ENCODE measurements at regions not wholly inside any gene's neighbourhood (a gene's known extent, or its start where the extent isn't known, plus 50 kb on each side); places are given as distances from the start of the nearest gene placed in this dataset.

DNA sequence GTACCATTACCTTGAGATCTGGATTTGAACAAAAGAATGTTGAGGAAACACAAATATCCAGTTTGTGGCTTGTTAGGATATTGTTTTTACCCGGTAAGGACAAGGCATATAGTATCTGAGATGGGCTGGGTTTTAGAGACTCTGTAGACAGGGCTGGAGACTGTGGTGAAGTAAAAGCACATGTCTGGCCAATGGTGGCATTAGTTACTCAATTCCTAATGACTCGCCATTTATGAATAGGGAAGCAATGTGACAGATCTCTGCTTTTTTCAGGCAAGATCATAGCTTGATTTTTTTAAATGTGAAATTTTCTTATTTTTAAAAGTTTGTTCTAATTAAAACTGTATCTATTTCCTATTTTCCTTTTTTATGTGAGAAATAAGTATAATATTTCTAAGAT is 371.1 kb upstream of the SPRY2 start:
- ATAC-seq (ENCODE audit: low read depth), result no peak
- Histone ChIP-seq H3K36me3 (ENCODE audit: control insufficient read depth, insufficient read depth, low read length) (no peaks in the 10 kb centered on the region), H3K9me1 (ENCODE audit: insufficient read depth, low read length) (no peaks in the 10 kb centered on the region), H3K14ac (replicated peaks; ENCODE audit: low read depth, low read length) (no peak overlapping the region), H3K4ac (ENCODE audit: low read depth, low read length) (no peak overlapping the region), H2AK9ac (replicated peaks; ENCODE audit: low read depth, low read length, poor library complexity) (no peak overlapping the region), H3K9ac (ENCODE audit: low read depth, low read length) (no peak overlapping the region), H2BK15ac (ENCODE audit: low read depth, low read length) (no peak overlapping the region), H3K4me1 (ENCODE audit: control insufficient read depth, insufficient read depth, low read length) (no peaks in the 10 kb centered on the region), H3K27me3 (ENCODE audit: control insufficient read depth, insufficient read depth, low read length) (no peaks in the 10 kb centered on the region), H2AK5ac (ENCODE audit: low read depth, low read length) (no peak overlapping the region), H4K91ac (ENCODE audit: insufficient read depth, low read depth, low read length) (no peak overlapping the region), H2BK20ac (ENCODE audit: low read depth, low read length) (no peak overlapping the region), H2BK120ac (ENCODE audit: low read depth, low read length) (no peak overlapping the region), H3K27ac (ENCODE audit: insufficient read depth, low read length) (no peak overlapping the region), H3K4me3 (ENCODE audit: insufficient read depth, low read depth, low read length) (no peak overlapping the region), H3K56ac (ENCODE audit: extremely low read depth, insufficient read depth, low read length) (no peak overlapping the region), H4K20me1 (ENCODE audit: insufficient read depth, low read length) (no peaks in the 10 kb centered on the region), H3K23ac (ENCODE audit: low read depth, low read length) (no peak overlapping the region), H3K79me1 (ENCODE audit: low read depth in 1 of 2, low read length in 2 of 2) (no peaks in the 10 kb centered on the region), H3K18ac (ENCODE audit: low read depth, low read length) (no peak overlapping the region), H4K5ac (ENCODE audit: low read depth, low read length) (no peak overlapping the region), H3K4me2 (ENCODE audit: low read depth, low read length) (no peak overlapping the region), H3K9me3 (ENCODE audit: control insufficient read depth, insufficient read depth, low read length) (peaks cover 3% of the 10 kb centered on the region), H2BK5ac (ENCODE audit: low read depth, low read length, poor library complexity, severe bottlenecking) (no peak overlapping the region), H4K8ac (ENCODE audit: low read depth in 2 of 2, low read length in 2 of 2) (no peak overlapping the region), H2AFZ (replicated peaks; ENCODE audit: low read length, poor library complexity) (no peak overlapping the region)
- in situ Hi-C loops (cut with MboI; ENCODE audit: low sequenced_read_pairs), result no loop called here
- no CpG with 5 or more reads among the region's 2 CpGs for WGBS, 2 experiments (ENCODE audit: extremely low coverage in 2 of 2, insufficient read length in 1 of 2)
- dilution Hi-C loops (cut with HindIII; ENCODE audit: low sequenced_read_pairs, unreplicated experiment), result no loop called here
- no peak for TF ChIP-seq RAD21 (IDR thresholded peaks at IDR 0.05; ENCODE audit: low read length)
- no peak for TF ChIP-seq NFE2L2 (IDR thresholded peaks at IDR 0.05; ENCODE audit: low read depth, low read length)
- TF ChIP-seq MAZ (IDR thresholded peaks at IDR 0.05; ENCODE audit: borderline replicate concordance, low read depth, low read length), result no peak
- no peak for TF ChIP-seq BHLHE40 (IDR thresholded peaks at IDR 0.05; ENCODE audit: low read depth, low read length)
- TF ChIP-seq, protein P1, sequence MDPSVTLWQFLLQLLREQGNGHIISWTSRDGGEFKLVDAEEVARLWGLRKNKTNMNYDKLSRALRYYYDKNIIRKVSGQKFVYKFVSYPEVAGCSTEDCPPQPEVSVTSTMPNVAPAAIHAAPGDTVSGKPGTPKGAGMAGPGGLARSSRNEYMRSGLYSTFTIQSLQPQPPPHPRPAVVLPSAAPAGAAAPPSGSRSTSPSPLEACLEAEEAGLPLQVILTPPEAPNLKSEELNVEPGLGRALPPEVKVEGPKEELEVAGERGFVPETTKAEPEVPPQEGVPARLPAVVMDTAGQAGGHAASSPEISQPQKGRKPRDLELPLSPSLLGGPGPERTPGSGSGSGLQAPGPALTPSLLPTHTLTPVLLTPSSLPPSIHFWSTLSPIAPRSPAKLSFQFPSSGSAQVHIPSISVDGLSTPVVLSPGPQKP (IDR thresholded peaks at IDR 0.05; ENCODE audit: borderline replicate concordance, low read depth, low read length), result no peak
- TF ChIP-seq SMC3 (IDR thresholded peaks at IDR 0.05; ENCODE audit: low read depth, low read length), result no peak
- TF ChIP-seq, protein P2, sequence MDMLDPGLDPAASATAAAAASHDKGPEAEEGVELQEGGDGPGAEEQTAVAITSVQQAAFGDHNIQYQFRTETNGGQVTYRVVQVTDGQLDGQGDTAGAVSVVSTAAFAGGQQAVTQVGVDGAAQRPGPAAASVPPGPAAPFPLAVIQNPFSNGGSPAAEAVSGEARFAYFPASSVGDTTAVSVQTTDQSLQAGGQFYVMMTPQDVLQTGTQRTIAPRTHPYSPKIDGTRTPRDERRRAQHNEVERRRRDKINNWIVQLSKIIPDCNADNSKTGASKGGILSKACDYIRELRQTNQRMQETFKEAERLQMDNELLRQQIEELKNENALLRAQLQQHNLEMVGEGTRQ (IDR thresholded peaks at IDR 0.05; ENCODE audit: low read depth, low read length), result no peak
- TF ChIP-seq MXI1 (IDR thresholded peaks at IDR 0.05; ENCODE audit: borderline replicate concordance, low read depth, low read length), result no peak
- TF ChIP-seq, protein P3, sequence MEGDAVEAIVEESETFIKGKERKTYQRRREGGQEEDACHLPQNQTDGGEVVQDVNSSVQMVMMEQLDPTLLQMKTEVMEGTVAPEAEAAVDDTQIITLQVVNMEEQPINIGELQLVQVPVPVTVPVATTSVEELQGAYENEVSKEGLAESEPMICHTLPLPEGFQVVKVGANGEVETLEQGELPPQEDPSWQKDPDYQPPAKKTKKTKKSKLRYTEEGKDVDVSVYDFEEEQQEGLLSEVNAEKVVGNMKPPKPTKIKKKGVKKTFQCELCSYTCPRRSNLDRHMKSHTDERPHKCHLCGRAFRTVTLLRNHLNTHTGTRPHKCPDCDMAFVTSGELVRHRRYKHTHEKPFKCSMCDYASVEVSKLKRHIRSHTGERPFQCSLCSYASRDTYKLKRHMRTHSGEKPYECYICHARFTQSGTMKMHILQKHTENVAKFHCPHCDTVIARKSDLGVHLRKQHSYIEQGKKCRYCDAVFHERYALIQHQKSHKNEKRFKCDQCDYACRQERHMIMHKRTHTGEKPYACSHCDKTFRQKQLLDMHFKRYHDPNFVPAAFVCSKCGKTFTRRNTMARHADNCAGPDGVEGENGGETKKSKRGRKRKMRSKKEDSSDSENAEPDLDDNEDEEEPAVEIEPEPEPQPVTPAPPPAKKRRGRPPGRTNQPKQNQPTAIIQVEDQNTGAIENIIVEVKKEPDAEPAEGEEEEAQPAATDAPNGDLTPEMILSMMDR (conservative IDR thresholded peaks at IDR 0.05; ENCODE audit: low read depth, low read length), result no peak
- no peak for TF ChIP-seq CEBPB (IDR thresholded peaks at IDR 0.05; ENCODE audit: low read depth, low read length)
- TF ChIP-seq MAFK (IDR thresholded peaks at IDR 0.05; ENCODE audit: low read depth, low read length), result no peak
- TF ChIP-seq FOS (IDR thresholded peaks at IDR 0.05; ENCODE audit: low read depth, low read length), result no peak
- no peak for TF ChIP-seq RCOR1 (IDR thresholded peaks at IDR 0.05; ENCODE audit: insufficient replicate concordance, low read length)
- TF ChIP-seq CHD1 (IDR thresholded peaks at IDR 0.05; ENCODE audit: low read depth, low read length), result no peak
- TF ChIP-seq POLR2A (IDR thresholded peaks at IDR 0.05; ENCODE audit: low read depth, low read length), result no peak
- TF ChIP-seq RFX5 (IDR thresholded peaks at IDR 0.05; ENCODE audit: low read depth, low read length), result no peak
- intact Hi-C loops (cut with micrococcal nuclease), result no loop called here
- CTCF ChIA-PET, result no interaction called here
- no peak for DNase-seq
- POLR2A ChIA-PET (ENCODE audit: unreplicated experiment), result no interaction called here
- no TSS peak for BruUV-seq (replicated peaks)

Data from IMR-90 (cell line).